ENCODE measurements at regions not wholly inside any gene's neighbourhood (a gene's known extent, or its start where the extent isn't known, plus 50 kb on each side); places are given as distances from the start of the nearest gene placed in this dataset.
"Not testable (repeated sequence)": the region's sequence is repeated elsewhere in the genome, so short reads cannot be mapped to it uniquely, and the experiment has no call there.

DNA sequence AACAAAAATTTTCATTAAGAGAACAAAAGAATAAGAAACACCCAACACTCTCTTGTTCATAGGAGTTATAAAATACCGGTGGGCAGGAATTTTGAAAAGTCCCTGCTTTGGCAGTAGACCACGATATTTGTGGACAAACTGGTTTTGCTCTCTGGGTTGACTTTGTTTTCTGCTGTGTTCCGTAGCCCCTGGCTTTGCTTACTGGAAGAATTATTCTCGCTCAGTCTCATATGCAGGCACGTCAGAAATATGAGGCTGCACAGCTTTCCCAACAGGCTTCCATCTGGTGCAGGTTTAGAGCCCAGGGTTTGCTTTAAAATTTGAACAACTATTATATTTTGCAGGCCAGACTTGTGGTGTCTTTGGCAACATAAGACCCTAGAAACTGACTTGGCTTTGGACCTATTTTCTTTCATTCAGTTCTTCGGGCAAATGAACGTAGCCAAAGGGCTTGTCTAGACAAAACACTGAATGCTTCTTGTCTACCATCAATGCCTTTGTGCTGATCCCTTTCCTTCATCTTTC is 2012.6 kb downstream of the PCDH9 start:
- intact Hi-C loops (cut with micrococcal nuclease): no loop called here

DNA sequence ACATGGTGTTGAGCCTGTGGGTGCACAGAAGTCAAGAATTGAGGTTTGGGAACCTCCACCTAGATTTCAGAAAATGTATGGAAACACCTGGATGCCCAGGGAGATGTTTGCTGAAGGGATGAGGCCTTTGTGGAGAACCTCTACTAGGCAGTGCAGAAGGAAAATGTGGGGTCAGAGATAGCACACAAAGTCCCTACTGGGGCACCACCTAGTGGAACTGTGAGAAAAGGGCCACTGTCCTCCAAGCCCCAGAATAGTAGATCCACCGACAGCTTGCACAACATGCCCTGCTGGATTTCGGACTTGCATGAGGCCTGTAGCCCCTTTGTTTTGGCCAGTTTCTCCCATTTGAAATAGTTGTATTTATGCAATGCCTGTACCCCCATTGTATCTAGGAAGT is 2027.3 kb downstream of the PCDH9 start:
- intact Hi-C loops (cut with micrococcal nuclease): not testable (repeated sequence)

DNA sequence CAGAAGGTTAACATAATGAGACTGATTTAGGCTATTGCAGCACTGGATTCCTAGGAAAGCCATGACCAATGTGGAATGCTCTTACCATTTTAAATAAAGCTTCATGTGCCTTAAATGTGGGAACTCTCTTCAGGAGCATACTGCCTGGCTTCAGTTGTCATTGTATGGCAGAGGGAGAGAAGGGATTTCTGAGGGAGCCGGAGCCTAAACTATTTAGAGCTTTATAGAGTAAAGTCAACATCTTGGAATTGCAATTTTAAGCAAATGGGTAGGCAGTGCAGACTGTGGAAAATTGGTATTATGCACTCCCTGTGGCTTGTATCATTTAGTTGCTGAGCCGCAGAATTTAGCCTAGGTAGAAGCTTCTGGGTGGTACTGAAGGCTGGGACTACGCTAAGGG is 2041.4 kb downstream of the PCDH9 start:
- intact Hi-C loops (cut with micrococcal nuclease): no loop called here

DNA sequence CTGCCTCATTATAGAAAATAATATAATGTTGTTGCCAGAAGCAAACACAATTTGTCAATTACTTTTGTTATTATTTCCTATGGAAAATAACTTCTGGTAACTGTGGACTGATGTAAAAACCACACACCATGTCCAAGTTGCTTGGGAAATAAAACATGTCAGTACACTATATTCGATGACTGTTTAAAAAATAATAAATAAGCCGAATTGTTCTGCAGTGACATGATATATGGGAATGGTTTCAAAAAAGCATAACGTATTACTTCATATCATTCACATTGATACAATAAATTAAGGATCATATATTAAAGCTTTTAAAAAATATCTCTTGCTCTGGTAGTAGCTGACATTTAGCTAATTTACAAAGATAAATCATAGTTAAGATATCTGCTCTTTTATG is 2062.1 kb downstream of the PCDH9 start:
- intact Hi-C loops (cut with micrococcal nuclease): no loop called here

DNA sequence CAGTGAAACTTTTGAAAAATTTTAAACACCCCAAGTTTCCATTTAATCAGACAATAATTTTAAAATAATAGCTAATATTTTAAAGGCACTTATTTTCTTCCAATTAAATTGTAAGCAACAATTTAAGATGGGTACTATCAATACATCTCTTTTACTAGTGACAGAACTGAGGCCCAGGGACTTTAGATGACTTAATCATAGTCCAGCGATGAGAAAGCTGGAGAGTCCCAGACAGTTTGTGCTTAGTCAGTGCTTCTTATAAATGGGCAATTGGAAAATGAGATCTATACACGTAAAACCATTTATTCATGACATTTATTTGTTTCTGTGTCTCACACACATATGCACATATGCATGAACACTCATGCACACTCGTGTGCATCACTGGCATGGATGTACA is 2063.5 kb downstream of the PCDH9 start:
- intact Hi-C loops (cut with micrococcal nuclease): no loop called here

DNA sequence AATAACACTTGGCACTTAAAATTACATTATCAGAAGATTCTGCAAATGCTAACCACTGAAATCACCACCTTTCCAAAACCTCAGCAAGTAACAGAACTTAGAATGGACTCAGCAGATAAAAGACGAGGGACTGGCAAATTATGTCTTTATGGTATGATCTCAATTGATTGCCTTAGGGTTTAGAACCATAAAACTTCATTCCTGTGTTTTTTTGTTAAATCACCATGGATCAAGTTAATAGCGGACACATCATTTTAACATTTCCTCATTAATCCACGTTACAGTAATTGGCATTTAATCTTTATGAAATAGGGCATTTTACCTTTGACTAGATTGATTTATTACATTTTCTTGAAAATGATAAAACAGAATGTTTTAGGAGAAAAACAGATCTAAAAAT is 2070.3 kb downstream of the PCDH9 start:
- intact Hi-C loops (cut with micrococcal nuclease): no loop called here

DNA sequence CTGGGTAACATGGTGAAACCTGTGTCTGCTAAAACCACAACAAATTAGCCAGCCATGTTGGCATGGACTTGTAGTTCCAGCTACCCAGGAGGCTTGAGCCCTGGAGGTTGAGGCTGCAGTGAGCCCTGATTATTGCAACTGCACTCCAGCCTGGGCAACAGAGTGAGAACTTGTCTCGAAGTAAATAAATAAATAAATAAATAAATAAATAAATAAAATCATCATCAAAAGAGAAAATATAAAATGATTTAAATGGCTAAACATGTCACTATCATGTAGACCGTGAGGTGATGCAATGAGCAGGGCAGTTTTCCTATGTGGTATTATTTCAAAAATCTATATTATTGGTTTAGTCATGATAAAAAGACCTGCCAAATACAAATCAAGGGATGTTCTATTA is 2074.3 kb downstream of the PCDH9 start:
- intact Hi-C loops (cut with micrococcal nuclease): no loop called here

DNA sequence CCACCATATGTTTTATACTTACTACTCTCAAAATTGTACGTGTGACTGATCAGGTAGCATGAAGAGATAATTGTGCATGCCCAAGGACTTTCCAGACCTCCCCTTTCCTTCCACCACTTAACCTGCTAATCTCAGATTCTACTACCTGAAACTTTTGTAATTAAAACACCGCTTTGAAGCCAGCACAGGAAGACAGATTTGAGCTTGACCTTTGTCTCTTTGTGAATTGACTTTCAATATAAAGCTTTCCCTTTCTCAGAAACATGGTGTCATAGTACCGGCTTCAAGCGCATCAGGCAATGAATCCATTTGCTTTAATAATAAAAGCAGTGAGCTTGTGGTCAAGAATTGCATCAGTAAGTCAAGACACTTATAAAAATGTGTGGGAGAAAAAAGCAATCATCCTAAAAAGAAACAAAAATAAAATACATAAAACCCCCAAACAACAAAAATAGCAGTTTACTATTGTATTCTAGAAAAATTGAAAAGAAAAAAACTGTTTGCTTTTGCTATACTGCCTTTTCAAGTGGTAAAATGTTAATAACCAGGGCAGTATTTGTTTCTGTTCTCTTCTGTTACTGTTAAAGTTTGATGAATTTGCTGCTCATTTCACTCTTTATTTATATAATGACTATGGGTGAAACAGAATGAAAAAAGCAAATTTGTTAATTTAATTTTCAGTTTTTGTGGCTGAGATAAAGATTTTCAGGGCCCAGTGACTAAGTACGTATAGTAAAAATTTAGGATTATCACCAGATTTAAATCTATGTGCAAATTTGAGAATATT is 2075.3 kb downstream of the PCDH9 start:
- intact Hi-C loops (cut with micrococcal nuclease): no loop called here

DNA sequence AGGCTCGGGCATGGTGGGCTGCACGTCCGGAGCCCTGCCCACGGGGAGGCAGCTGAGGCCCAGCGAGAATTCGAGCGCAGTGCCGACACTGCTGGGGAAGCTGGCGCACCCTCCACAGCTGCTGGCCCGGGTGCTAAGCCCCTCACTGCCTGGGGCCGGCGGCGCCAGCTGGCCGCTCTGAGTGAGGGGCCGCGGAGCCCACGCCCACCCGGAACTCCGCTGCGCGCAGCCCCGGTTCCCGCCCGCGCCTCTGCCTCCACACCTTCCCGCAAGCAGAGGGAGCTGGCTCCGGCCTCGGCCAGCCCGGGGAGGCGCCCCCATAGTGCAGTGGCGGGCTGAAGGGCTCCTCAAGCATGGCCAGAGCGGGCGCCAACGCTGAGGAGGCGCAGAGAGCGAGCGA is 2080.4 kb downstream of the PCDH9 start:
- intact Hi-C loops (cut with micrococcal nuclease): no loop called here

DNA sequence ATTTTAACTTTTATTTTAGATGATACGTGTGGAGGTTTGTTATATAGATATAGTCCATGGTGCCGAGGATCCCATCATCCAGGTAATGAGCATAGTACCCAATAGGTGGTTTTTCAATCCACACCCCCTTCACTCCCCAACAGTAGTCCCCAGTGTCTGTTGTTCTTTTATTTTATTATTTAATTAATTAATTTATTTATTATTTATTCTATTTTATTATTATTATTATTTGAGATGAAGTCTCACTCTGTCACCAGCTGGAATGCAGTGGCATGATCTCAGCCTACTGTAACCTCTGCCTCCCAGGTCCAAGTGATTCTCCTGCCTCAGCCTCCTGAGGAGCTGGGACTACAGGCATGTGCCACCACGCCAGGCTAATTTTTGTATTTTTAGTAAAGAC is 2086.2 kb downstream of the PCDH9 start:
- intact Hi-C loops (cut with micrococcal nuclease): no loop called here

DNA sequence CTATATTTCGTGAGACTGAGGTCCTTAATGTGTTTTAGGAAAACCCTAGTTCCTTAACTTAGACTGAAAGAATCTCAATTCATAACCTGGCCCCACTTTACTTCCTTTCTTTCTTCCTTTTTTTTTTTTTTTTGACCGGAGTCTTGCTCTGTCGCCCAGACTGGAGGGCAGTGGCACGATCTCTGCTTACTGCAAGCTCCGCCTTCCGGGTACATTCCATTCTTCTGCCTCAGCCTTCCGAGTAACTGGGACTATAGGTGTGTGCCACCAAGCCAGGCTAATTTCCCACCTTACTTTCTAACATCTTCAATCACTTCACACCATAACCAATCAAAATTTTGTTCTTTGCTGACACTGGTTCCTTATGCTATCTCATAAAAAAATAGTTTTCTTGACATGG is 2097.0 kb downstream of the PCDH9 start:
- intact Hi-C loops (cut with micrococcal nuclease): no loop called here

DNA sequence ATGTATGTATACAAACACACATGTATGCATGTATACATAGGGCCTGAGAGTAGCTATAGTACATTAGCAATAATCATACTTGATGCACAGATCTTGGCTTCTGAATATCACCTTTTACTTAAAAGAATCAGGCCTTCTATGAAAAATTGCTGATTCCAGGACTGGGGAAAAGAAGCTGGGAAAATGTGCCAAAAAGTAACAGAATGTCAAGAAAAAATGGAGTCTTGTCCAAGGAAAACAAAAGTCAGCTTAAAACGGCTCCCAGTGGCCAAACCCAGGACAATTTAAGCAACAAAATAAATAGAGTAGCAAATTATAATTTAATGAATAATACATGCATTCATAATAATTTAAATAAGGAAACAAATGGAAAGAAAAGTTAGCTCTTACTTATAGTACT is 2104.9 kb downstream of the PCDH9 start:
- intact Hi-C loops (cut with micrococcal nuclease): no loop called here

DNA sequence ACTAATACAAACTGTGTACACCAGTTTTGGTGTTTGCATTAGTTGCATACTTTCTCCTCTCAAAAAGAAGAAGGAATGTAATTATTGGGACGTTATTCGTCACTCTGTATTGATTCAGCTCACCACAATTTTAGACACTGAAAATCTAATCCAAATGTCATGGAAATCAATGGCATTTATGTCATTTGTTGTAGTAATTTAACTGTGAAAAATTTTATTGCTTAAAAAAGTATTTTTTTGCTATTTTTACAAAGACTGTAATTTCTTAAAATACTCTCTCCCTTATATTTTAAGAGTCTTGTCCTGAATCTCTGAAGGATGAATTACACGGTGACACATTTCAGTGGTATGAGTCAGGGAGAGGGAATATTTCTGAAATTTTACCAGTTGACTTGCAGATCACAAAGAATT is 2117.6 kb downstream of the PCDH9 start:
- intact Hi-C loops (cut with micrococcal nuclease): no loop called here

DNA sequence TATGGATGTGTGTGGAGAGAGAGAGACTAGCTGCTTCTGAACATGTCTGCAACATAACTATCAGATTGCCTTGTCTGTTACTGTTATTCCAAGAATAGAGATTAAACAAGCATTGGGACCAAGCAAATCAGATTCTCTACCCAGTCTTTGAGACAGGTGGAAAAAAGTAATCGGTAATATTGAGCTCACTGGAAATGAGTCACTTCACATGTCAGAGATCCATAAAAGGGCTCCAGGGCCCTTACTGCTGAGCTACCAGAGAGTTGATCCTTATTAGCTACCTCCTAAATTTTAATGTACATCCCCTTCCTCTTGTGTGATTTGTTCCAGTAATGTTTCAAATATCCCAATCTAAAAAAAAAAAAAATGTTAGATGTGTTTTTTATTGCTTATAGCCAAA is 2118.0 kb downstream of the PCDH9 start:
- intact Hi-C loops (cut with micrococcal nuclease): no loop called here

DNA sequence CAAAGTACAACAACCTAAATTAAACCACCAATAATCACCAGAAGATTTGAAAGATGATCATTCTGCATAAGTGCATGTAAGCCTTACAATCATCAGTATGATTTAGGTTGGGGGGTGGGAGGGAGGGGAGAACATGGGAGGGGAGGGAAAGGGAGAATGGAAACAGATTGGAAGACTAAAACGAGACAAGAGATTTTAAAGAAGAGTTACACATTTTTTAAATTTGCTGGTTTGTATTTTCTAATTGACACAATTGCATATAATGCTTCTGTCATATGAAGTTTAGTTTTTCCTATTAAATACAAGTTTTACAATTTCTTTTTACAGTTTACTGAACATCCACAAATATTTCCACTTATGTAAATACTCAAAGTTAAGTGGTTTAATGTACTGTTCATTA is 2118.9 kb downstream of the PCDH9 start:
- intact Hi-C loops (cut with micrococcal nuclease): no loop called here

DNA sequence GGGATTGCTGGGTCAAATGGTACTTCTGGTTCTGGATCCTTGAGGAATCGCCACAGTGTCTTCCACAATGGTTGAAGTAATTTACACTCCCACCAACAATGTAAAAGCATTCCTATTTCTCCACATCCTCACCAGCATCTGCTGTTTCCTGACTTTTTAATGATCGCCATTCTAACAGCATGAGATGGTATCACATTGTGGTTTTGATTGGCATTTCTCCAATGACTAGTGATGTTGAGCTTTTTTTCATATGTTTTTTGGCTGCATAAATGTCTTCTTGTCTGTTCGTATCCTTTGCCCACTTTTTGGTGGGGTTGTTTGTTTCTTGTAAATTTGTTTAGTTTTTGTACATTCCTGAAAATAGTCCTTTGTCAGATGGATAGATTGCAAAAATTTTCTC is 2125.7 kb downstream of the PCDH9 start:
- intact Hi-C loops (cut with micrococcal nuclease): not testable (repeated sequence)

DNA sequence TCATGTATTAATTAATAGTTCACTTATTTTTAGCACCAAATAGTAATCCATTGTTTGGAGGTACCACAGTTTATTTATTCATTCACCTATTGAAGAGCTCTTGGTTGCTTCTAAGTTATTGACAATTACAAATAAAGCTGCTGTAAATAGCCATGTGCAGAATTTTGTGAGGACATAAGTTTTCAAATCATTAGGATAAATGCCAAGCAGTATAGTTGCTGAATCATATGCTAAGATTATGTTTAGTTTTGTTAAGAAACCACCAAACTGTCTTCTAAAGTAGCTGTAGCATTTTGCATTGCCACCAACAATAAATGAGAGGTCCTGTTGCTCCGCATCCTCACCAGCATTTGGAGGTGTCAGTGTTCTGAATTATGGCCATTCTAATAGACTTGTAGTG is 2126.8 kb downstream of the PCDH9 start:
- intact Hi-C loops (cut with micrococcal nuclease): no loop called here

DNA sequence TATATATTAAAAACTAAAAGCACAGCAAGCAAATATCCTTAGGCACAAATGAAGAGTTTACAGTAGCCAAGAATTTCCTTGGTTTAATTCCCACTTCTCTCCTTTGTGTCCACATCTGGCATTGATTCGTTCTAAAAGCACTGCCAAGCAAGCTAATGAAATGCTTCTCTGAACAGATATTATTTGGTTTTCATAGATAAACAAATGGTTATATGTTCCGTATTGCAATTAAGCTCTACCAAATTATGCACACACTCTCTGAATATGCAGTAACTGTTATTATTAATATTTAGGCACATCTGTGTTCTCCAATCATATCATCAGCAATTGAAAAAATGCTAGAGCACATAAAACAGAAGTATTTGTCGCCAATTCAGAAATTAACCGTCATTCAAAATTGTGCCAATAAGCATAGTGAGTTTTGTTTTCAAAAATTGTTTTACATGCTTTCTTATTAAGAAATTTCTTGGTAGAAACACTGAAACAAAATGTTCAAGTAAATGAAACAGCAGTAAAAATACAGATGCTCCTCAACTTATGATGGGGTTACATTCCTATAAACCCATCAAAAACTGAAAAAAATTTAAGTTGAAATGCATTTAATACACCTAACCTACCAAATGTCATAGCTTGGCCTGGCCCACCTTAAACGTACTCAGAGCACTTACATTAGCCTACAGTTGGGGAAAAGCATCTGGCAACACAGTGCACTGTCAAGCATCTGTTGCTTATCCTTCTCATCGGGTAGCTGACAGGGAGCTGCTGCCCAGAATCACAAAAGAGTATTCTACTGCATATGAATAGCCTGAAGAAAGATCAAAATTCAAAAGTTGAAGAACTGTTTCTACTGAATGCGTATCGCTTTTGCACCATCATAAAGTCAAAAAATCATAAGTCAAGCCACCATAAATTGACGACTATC is 2134.7 kb downstream of the PCDH9 start:
- intact Hi-C loops (cut with micrococcal nuclease): no loop called here

DNA sequence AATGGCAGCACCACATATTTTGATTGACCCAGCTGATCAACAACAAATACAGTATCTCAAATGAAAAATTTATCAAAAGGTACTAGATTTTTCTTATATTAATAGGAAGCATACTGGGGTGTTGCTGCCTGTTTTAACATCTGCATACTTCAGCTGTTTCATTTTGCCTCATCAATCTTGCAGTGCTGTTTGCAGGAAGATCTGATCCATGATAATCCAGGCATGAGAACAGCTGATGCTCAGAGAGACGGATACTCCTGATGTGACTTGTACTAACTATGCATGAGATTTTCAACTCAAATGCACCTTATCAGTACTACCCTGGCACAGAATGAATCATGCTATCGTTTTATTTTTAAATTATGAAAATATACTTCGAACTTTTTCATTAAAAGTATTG is 2136.8 kb downstream of the PCDH9 start:
- intact Hi-C loops (cut with micrococcal nuclease): no loop called here

DNA sequence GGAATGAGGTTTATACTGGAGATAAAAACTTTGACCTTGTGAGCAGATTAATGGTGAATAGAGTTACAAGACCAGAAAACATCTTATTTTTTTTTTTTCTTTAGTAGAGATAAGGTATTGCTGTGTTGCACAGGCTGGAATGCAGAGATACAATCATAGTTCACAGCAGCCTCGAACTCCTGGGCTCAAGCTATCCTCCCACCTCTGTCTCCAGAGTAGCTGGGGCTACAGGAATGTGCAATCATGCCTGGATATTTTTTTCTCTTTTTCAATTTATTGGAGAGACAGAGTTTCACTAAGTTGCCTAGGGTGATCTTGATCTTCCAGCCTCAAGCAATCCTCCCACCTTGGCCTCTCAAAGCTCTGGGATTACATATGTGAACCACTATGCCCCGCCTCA is 2139.1 kb downstream of the PCDH9 start:
- intact Hi-C loops (cut with micrococcal nuclease): no loop called here

DNA sequence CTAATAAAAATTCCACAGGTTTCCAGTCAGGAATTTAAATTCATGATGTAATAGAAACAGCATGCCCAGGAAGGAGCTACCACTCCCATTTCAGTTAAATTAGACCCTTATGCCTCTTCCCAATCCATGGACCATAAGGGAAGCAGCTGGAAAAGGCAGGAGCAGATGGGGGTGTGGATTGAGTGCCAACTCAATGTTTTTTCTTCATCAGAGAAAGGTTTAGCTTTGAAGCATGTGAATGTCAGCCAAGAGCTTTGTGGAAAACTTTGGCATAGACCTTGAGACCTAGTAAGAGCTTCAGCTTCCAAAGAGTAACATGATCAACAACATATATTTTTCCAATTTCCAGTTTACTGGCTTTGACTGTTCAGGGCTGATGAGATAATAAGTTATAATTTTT is 2139.9 kb downstream of the PCDH9 start:
- intact Hi-C loops (cut with micrococcal nuclease): no loop called here

DNA sequence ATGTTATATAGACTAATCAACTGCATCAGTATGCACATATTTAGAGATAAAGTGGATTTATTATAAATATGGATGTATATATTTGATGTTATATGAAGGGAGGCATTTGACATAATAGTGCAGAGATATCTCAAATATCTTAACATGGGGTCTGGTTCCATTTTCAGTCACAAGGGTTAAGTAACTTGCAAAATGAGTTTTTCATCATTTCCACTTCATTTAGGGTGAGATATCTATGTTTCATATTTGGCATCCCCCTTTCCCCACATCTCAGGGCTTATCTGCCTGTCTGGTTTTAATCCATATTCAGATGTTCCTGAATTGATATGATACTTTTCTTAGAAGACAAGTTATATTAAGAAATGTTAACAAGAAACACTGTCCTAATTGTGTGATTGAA is 2141.2 kb downstream of the PCDH9 start:
- intact Hi-C loops (cut with micrococcal nuclease): no loop called here

All from T-helper 1 cell treated with Interleukin-12 subunit alpha and Interleukin-12 subunit beta and Interleukin-4 antibody, amounts not matched to agents 30 ng/mL and 1 ng/mL, for 36 hours (primary cell).